ENCODE measurements at regions not wholly inside any gene's neighbourhood (a gene's known extent, or its start where the extent isn't known, plus 50 kb on each side); places are given as distances from the start of the nearest gene placed in this dataset.
"Not testable (repeated sequence)": the region's sequence is repeated elsewhere in the genome, so short reads cannot be mapped to it uniquely, and the experiment has no call there.

DNA sequence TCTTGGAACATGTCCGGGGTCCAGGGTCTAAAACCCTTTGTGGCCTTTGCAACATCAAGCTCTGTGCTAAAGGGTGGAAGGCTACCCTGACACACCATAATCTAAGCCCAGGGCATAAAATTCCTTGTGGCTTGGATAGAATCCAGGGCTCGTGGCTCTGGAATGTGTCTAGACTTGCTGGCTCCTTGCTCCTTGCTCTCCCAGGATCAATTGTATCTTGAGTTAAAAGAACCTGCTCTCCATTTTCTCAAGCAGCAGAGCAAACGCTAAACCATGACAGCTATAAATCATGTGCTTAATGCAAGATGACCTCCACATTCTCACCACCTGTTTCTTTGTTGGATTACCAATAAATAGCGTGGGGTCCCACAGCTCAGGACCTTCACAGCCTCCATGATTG lies 1140.9 kb upstream of the TMPRSS15 start:
- not testable (repeated sequence) for DNase-seq

DNA sequence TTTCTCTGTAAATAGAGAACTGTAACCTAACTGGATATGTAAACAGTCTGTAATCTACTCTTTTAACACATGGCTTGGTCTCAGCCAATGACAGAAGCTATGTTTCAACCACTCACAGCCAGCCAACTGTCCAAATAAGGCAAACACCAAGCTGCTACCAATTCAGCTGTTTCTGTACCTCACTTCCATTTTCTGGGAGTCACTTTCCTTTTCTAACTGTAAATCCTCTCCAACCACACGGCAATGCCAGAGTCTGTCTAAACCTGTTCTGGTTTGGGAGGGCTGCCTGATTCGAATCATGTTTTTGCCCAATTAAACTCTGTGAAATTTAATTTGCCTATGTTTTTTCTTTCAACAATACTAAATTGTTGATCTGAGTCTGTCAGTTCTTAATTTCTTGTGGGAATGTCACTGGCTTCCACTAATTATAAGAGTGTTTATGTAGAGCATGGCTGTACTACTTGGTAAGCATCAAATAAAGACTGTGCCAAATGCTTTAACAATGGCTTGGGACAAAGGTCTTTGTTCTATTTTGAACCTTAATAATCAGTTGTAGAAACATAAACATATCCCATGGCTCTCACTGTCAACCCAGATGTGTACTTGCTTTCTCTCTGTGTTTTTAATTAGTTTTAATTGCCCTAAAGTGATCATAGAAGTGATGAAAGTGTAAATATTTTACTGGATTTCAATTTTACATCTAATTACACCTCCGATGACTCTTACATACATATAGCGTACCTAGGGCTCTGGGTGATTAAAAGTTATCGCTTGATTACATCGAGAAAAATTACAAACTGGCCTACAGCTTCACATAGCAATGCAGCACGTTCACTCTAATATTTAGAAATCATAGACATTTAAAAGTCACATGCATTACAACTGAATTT lies 1144.6 kb upstream of the TMPRSS15 start:
- no peak for DNase-seq

DNA sequence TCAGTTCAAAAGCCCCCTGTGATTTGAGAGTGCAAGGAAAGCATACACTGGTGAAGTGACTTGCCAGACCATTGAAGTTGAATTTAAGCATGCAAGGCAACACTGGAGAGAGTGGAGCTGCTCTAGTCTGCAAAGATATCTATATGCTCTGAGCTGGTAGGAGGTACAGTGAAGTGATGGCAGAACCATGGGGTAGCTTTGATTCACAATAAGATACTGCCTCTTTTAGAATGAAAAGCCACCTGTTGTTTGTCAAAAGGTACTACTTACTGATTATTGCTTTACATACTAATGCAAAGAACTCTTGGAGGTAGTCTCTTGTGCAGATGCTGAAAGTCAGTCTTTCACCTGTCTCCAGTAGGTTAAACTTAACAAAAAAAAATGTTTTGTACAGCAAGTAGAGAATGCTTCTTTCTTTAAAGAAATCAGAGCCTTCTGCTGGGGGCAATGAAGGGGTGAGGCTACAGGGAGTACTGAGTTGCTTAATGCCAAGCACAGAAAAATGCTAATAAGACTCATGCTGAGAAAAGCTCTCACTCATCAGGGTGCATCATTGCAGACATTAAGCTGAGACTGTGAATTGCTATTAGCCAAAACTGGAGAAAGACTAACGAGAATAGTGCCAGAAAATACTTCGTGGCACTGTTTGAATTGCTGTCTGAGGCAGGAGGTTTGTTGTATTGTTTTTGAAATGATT lies 1150.5 kb upstream of the TMPRSS15 start:
- DNase-seq: no peak

DNA sequence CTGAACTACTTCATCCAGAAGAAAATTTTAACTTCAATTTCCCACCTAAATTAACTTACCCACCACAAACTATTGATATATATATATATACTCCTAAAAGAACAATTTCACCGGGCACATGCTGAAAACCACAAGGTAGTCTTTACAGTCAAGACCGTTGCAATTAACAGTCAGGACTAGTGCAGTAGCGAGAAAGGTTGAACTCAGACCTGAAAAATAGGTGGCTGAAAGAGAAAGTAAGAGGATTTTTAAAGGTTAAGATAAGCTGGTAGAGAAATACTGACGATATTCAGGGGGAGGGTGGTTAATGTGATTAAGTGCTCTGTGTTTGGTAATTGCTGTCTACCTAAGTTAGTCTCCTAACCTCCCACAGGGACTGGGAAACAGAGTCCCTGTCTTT lies 1153.5 kb upstream of the TMPRSS15 start:
- no peak for DNase-seq

DNA sequence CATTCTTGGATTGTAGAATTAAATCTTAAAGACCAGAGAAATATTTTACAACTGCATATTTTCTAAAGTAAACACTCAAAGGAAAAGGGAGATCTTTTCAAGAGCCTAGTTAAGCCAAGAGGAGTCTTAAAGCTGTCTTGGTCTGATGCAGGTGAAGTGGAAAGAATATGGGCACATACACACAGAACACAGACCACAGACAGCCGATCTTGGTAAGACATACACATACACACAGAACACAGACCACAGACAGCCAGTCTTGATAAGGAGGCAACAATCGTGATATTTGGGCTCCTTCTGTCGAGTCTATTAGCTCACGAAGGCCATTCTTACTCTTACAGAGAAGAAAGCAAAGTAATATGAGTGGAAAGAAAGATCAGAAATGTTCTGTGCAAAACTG lies 1153.9 kb upstream of the TMPRSS15 start:
- DNase-seq: no peak

DNA sequence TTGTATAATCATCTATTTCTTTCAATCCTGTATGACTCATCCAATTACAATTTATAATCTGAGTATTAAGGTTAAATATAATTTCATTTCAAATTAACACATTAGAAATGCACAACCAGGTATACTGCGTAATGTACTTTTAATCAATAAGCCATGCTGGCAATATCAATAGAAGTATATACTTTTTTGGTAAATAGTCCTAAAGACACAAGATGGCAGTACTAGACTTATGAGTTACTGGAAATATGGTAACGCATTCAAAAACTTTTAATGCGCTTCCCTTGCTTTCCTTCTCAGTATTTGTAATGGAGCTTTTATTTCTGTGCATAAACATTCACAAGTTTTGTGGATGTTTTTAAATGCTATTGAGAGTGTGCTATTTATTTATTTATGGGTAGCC lies 1162.0 kb upstream of the TMPRSS15 start:
- DNase-seq: no peak

DNA sequence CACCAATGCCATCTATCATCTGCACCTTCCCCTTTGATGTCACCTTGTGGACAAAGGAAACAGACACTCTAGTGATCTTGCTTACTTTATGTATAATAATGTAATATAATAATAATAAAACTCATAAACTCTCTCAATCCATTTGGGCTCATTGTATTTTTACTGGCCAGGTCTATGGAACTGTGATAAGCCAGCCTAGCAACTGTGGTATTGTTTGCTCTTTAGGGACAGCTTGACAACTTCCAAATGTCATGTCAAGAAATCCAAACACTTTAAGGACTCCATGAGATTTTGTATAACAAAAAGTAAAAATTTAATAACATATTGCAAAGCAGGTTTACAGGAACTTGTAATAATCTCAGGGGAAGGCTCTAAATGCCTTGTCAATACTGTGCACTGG lies 1163.4 kb upstream of the TMPRSS15 start:
- DNase-seq: no peak

DNA sequence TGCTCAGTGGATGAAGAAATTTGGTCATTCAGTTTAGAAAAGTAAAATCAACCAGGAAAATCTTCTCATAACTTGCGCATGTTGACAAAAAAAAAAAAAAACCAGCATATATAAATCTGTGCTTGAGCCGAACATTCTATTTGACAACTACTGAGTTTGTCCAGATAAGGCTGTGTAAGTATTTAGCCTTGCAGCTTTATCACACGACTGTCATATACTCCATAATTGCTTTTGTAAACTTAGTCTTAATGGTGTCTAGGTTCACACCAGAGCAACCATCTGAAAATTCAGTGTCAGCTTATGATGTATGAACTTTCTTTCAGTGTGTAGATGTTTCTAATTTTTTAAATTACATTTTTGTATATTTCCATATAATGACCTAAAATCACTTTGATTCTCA lies 1173.8 kb upstream of the TMPRSS15 start:
- DNase-seq: no peak

DNA sequence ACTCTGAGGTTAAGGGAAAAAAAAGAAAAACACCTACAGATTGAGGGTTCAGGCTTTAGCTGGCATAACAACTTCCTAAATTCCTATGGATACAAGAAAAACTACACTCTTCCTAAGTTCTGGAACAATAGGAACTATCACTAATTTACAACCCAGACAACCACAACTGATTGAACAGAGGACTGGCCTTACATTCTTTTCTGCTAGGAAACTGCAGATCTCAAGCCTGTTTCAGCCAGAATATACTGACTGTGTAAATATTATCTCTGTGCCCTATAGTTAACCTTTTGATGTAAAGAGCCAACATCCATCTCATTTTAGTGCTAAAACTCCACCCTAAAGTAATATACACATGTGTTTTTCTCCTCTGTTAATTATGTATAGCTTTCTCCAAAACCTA lies 1186.5 kb upstream of the TMPRSS15 start:
- no peak for DNase-seq

DNA sequence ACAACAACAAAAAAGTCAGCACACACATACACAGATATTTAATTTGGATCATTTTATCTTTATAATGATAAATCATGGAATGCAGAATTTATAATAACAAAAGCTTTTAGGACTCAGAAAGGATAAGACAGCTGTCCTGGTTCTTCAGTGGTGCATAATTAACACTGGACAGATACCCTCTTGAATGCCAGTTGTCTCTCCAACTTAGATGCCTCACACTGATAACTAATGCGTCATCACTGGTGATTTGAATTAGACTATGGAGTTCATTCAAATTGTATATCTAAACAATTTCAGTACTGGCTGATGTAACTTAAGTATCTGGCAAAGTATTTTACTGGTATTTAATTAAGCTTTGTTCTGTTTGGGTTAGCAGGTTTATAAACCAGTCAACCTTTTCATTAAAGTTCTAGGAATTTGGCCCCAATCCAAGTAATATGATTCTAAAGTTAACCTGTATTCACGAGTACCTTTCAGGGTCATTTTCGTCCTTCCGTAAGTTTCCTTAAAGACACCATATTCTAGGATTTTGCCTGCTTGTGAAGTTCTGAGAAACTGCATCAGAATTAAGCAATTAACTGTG lies 1199.5 kb upstream of the TMPRSS15 start:
- DNase-seq: no peak

DNA sequence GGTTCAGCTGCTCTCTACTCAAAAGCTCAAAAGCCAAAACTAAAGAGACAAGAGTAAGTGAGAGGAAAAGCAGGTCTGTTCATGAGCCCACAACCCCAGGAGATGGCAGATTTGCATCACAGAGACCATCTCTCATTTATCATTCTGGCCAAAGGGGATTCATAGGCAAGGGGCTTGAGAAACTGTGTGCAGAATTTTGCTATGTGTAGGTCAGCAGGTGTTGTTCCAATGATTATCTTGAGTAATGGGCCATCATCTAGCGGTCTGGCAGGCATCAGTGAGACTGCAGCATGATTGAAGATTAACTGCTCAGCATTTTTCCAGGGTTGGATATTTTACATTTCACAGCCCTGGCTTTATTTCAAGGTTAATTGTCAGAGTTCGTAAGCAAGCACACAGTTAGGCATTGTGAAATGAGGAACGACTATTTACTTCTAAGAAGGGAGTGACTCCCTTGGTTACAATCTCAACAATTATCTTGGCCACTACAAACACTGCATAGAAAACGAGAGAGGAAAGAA lies 1204.6 kb upstream of the TMPRSS15 start:
- DNase-seq: no peak

DNA sequence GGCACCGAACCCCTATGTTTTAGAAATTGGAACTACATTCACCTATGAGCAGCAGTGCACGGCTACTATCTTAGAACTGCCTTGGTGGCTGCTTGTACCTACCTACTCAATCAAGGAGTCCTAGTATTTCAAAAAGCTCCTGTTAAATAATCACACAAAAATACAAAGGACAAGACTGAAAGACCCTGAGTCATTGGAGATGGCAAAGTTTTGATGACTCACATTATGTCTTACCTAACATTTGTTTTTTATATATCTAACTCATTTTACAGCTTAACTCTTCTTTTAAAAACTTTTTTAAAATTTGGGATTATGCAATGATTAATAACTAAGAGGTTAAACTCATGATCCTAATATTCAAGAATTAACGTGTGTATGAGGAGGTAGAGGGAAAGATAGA lies 1206.0 kb upstream of the TMPRSS15 start:
- DNase-seq: no peak

DNA sequence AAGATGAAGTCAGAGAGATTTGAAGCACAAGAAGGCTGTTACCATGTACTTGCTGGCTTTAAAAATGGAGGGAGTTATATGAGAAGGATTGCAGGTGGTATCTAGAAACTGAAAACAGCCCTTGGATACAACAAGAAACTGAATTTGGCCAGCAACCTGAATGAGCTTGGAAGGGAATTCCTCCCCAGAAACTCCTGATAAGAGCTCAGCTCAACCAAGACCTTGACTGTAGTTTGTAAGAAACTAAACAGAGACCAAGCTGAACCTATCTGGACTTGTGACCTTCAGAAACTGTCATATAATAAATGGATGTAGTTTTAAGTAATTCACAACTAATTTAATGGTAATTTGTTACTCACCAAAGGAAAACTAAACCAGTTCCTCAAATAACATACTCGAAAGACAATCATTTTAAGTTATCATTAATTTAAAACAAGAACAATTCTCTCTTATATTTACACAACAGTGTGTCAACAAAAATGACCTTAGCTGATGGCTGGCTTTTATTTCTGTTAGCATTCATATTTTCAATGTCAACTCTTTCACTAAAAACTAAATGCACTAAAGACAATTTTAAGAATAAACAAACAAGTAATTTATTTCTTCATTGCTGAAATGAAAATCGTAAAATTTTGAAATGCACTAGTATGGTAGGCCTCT lies 1218.4 kb upstream of the TMPRSS15 start:
- DNase-seq: no peak

DNA sequence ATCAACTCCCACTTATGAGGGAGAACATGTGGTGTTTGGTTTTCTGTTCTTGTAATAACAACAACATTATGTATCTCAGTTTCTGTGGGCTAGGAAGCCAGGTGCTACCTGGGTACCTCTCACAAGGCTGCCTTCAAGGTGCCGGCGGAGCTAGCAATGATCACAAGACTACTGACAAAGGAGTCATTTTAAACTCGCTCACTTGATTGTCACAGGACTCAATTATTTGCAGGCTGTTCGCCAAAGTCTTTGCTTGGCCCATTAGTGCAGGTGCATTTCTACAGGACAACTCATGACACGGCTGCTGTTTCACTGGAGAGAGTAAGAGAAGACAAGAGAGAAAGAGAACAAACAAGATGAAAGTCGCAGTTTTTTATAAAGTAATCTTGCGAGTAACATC lies 1237.4 kb upstream of the TMPRSS15 start:
- DNase-seq: no peak

DNA sequence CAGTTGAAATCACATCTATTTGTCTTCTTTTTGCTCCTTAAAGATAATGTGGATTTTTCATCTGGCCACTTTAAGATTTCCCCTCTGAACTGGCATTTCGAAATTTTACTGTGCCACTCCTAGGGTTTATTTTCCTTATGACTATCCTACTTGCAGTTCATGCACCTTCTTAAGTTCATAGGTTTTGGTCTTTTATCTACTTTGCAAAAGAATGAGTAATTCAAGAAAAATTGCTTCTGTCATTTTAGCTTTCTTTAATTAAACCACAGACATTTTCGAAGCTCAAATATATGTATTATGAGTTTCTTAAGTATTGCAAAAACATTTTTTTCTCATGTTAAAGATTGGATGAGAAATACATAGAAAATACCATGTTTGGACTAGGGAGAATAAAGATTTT lies 1244.8 kb upstream of the TMPRSS15 start:
- no peak for DNase-seq

DNA sequence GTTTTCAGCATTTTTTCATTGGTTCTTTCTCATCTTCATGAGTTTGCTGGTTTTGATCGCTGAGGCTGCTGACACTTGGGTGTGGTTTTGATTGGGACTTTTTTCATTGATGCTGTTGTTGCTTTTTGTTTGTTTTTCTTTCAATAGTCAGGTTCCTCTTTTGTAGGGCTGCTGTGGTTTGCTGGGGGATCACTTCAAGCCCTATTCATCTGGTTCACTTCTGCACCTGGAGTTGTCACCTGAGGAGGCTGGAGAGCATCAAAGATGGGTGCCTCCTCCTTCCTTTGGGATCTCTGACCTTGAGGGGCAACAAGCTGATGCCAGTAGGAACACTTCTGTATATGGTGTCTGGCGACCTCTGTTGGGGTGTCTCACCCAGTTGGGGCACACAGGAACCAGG lies 1279.9 kb upstream of the TMPRSS15 start:
- DNase-seq: no peak

DNA sequence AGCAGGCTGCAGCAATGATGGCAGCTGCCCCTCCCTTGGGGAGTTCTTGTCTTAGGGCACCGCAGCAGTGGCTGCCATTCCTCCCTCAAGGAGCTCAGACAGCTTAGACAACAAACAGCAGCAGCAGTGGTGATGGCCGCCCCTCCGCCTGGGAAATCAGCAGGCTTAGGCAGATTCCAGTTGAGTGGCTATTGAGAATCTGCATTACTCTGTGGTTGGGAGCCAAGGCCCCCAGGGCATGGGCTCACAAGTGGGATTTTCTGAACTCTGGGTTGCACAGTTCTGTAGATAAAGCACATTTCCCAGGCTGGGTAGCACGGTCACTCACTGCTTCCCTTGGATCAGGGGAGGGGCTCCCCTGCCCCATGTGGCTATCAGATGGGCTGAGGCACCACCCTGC lies 1280.7 kb upstream of the TMPRSS15 start:
- DNase-seq: no peak

DNA sequence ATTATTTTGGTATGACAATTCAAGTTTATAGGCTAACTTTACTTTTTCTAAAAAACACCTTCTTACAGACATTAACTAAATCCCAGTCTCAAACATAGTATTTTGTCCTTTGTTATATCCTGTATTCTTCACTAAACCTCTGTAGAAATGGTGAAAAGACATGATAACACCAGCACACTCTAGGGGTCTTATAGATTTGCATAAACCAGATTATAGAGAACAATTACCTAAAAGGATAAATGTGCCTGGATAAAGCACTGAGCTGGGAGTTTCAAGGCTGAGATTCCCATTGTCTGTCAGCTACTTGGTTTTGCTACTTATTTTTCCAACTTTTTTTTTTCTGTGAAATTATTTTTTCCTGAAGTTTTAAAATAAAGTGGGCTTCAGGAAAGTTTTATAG lies 1288.6 kb upstream of the TMPRSS15 start:
- no peak for DNase-seq

DNA sequence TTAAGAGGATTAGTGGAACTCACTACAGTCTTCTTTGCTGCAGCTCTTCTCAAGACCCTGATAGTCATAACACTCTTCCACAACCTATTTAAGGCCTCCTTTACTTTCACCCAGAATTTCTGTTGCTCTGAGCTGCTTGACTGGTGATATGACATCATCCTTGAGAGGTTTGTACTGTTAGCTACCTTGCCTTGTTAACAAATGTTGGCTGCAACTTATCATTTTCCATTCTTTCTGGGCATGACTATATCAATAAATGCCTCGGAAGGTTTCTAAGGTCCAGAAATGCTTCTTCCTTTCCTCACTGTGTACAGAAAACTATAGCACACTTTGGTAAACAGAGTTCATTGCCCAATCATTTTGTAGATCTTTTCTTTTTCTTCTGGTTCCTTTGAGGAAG lies 1292.2 kb upstream of the TMPRSS15 start:
- DNase-seq: no peak

DNA sequence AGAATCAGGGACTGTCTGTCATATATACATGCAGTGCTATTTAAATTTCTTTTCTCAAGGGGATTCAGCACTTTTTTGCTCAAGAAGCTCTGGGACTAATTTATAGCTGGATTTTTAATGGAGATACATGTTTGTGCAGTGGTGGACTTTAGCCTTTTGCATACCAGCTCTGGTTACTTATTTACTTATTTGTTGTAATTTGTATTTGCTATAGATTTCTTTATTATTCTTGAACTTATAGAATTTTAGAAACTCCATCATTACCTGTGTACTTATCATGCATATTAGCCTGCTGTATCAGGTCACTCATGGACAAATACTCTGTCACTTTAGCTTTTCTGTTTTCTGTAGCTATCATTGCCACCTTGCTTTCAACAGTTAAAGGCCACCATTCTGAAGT lies 1296.9 kb upstream of the TMPRSS15 start:
- no peak for DNase-seq

DNA sequence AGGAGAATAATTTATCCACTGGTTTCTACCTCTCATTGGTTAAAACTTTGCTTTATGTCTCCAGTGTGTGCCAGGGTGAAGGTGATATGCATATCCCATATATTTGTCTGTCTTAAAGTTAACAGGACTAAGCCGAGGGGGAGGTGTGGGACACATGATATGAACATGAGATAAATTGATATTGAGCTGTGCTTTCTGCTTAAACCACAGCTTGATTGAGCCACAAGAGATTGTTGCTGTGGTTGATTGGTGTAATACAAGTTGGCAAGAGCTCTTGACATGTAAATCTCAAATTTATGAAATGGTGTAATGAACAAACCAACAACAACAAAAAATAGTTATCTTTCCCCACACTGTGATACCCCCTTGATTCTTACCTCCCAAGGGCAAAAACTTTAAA lies 1295.5 kb upstream of the NCAM2 start:
- DNase-seq: no peak

DNA sequence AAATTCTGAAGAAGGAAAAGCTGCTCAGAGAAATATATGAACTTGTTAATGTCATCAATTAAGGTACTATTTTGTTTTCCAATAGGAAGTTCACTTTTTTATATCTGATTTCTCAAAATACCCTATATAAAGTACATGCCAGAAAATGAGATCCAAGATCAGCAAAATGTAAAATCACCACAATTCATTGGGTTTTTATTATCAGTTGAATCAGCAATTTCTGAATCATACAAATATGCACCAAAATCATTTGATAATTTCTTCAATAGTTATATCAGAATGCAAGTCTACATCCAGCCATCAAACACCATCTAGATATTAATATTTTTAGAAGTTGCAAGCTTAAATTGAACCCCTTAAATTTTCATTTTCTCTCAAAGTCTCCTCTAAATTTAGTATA lies 1293.4 kb upstream of the NCAM2 start:
- DNase-seq: no peak

DNA sequence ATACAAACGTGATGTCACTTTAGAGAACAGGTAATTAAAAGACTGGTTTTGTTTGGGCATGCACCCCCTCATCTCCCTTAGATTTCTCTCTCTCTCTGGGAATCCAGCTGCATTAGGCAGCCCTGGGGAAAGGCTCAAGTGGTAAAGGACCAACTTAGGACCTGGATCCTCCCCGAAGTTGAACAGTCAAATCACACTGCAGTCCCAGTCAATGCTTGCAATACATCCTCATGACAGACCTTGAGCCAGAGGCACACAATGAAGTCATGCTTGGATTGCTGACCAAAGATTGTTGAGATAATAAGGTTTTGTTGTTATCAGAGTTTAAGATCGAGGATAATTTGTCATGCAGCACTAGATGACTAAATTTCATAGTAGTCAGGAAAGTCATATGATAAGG lies 1285.8 kb upstream of the NCAM2 start:
- no peak for DNase-seq
